CD14-positive monocyte (primary cell): ENCODE measurements at regions not wholly inside any gene's neighbourhood (a gene's known extent, or its start where the extent isn't known, plus 50 kb on each side); places are given as distances from the start of the nearest gene placed in this dataset.

Source experiments
- DNase-seq, 3 donors: peaks; one replicate each; pipeline ENCODE4 v3.0.0-alpha.2; 2011 to 2022
- H2AFZ ChIP-seq: 2 replicates; pipeline ENCODE4 v1.6.0; 2012; ENCODE audit warnings: mild to moderate bottlenecking, low read depth, low read length, inconsistent platforms; ENCODE audit not compliant: insufficient read depth, poor library complexity, severe bottlenecking
- H3K27ac ChIP-seq, 2 donors: 1 replicate in 1 of 2; 2 replicates in 1 of 2; pipeline ENCODE4 v1.5.1; 2012 to 2013; ENCODE audit warnings: low read length in 2 of 2, control low read depth in 1 of 2, inconsistent platforms in 1 of 2, low read depth in 1 of 2, mild to moderate bottlenecking in 1 of 2
- H3K27me3 ChIP-seq, 2 donors: one replicate each; pipeline versions ENCODE4 v1.6.0 to v1.6.1; 2011 to 2013; ENCODE audit warnings: low read length in 2 of 2; ENCODE audit not compliant: control insufficient read depth in 2 of 2, insufficient read depth in 2 of 2
- H3K36me3 ChIP-seq, 2 donors: replicated peaks in 1 of 2; 1 replicate in 1 of 2; 2 replicates in 1 of 2; pipeline versions ENCODE4 v1.5.1 to v1.6.1; 2012 to 2013; ENCODE audit warnings: low read length in 2 of 2, control low read depth in 1 of 2, inconsistent platforms in 1 of 2, mild to moderate bottlenecking in 1 of 2; ENCODE audit not compliant: insufficient read depth in 2 of 2, control insufficient read depth in 1 of 2
- H3K4me1 ChIP-seq, 2 donors: 1 replicate in 1 of 2; 2 replicates in 1 of 2; pipeline versions ENCODE4 v1.5.1 to v1.6.1; 2012 to 2013; ENCODE audit warnings: low read length in 2 of 2, control low read depth in 1 of 2, inconsistent platforms in 1 of 2, mild to moderate bottlenecking in 1 of 2, moderate library complexity in 1 of 2; ENCODE audit not compliant: insufficient read depth in 2 of 2, control insufficient read depth in 1 of 2
- H3K4me2 ChIP-seq: replicated peaks from 2 replicates; pipeline ENCODE3; 2012; ENCODE audit warnings: low read length, moderate library complexity, mild to moderate bottlenecking; ENCODE audit not compliant: poor library complexity, severe bottlenecking; ENCODE audit errors: extremely low read depth
- H3K4me3 ChIP-seq, 3 experiments: fragments of 200-600 bp in 1 of 3; sonication (generic) in 1 of 3; replicated peaks in 1 of 3; 1 replicate in 2 of 3; 2 replicates in 1 of 3; pipeline ENCODE4 v1.5.1; 2011 to 2013; ENCODE audit warnings: low read length in 3 of 3, mild to moderate bottlenecking in 3 of 3, control low read depth in 2 of 3, low read depth in 2 of 3, inconsistent platforms in 1 of 3, moderate library complexity in 1 of 3
- H3K79me2 ChIP-seq: 2 replicates; pipeline ENCODE4 v1.6.0; 2012; ENCODE audit warnings: mild to moderate bottlenecking, control low read depth, inconsistent platforms, low read length, moderate library complexity; ENCODE audit not compliant: insufficient read depth
- H3K9ac ChIP-seq: 2 replicates; pipeline ENCODE4 v1.6.0; 2017; ENCODE audit warnings: low read length, mild to moderate bottlenecking; ENCODE audit not compliant: insufficient read depth, poor library complexity, severe bottlenecking
- H3K9me3 ChIP-seq, 2 donors: replicated peaks in 1 of 2; 1 replicate in 1 of 2; 2 replicates in 1 of 2; pipeline versions ENCODE4 v1.5.1 to v1.6.1; 2012 to 2013; ENCODE audit warnings: low read length in 2 of 2, control low read depth in 1 of 2; ENCODE audit not compliant: control insufficient read depth in 1 of 2, insufficient read depth in 1 of 2
- H4K20me1 ChIP-seq: 2 replicates; pipeline ENCODE4 v1.6.0; 2012; ENCODE audit warnings: mild to moderate bottlenecking, low read length, control low read depth, moderate library complexity; ENCODE audit not compliant: insufficient read depth
- H3K27ac Mint-ChIP-seq, 7 donors: one replicate each; pipeline ENCODE4 v1.8.0; 2020; ENCODE audit warnings: mild to moderate bottlenecking in 7 of 7, mixed read lengths in 7 of 7, moderate library complexity in 6 of 7, inconsistent platforms in 2 of 7
- H3K27me3 Mint-ChIP-seq, 3 donors: one replicate each; pipeline ENCODE4 v1.8.0; 2021 to 2022; ENCODE audit warnings: low read depth in 3 of 3, mild to moderate bottlenecking in 3 of 3, mixed read lengths in 3 of 3, moderate library complexity in 3 of 3, inconsistent platforms in 1 of 3
- H3K36me3 Mint-ChIP-seq, 2 donors: one replicate each; pipeline ENCODE4 v1.8.0; 2020; ENCODE audit warnings: mixed read lengths in 2 of 2, inconsistent platforms in 1 of 2, mild to moderate bottlenecking in 1 of 2
- H3K4me1 Mint-ChIP-seq: one replicate; pipeline ENCODE4 v1.8.0; 2020; ENCODE audit warnings: mild to moderate bottlenecking, mixed read lengths
- H3K4me3 Mint-ChIP-seq, 2 donors: one replicate each; pipeline ENCODE4 v1.8.0; 2020; ENCODE audit warnings: mild to moderate bottlenecking in 2 of 2, mixed read lengths in 2 of 2, moderate library complexity in 1 of 2
- H3K9me3 Mint-ChIP-seq, 7 donors: one replicate each; pipeline ENCODE4 v1.8.0; 2020 to 2022; ENCODE audit warnings: mixed read lengths in 7 of 7, mild to moderate bottlenecking in 6 of 7, moderate library complexity in 6 of 7, inconsistent platforms in 2 of 7
- CTCF ChIP-seq: fragments of 200-600 bp; IDR thresholded peaks from one replicate; pipeline ENCODE4 v1.8.0; 2022; ENCODE audit warnings: antibody characterized with exemption, mild to moderate bottlenecking
- WGBS: methylation state at CpG from one replicate; pipeline ENCODE4 v1.1.5; 2013; ENCODE audit warnings: missing lambda C conversion rate; ENCODE audit not compliant: insufficient coverage; 5-methylcytosine and 5-hydroxymethylcytosine counted together
- intact Hi-C, 2 donors: fragments of 100-400 bp; cut with micrococcal nuclease; formaldehyde crosslinking; loops; one replicate each; pipeline versions ENCODE4 v1.15.0 to v1.15.1; 2023

GRCh38 chr10:121282797-121283515 lies 315.3 kb downstream of the FGFR2 start:
- WGBS: no CpG with 5 or more reads among the region's 11 CpGs
- H3K4me3 Mint-ChIP-seq: no peak overlapping the region
- no peaks in the 10 kb centered on the region for H3K79me2 ChIP-seq
- no peaks in the 10 kb centered on the region for H3K27me3 ChIP-seq
- H3K27ac ChIP-seq: no peak overlapping the region
- no peak overlapping the region for H3K4me2 ChIP-seq
- no peak overlapping the region for H2AFZ ChIP-seq
- no peak for TF ChIP-seq CTCF
- no peak overlapping the region for H3K9ac ChIP-seq
- no peak for DNase-seq
- no peaks in the 10 kb centered on the region for H3K9me3 ChIP-seq
- no peak overlapping the region for H3K4me3 ChIP-seq
- no peaks in the 10 kb centered on the region for H3K36me3 Mint-ChIP-seq
- no peaks in the 10 kb centered on the region for H3K27me3 Mint-ChIP-seq
- intact Hi-C loops: no loop called here
- no peaks in the 10 kb centered on the region for H3K36me3 ChIP-seq
- no peaks in the 10 kb centered on the region for H3K4me1 ChIP-seq
- H3K4me1 Mint-ChIP-seq: no peaks in the 10 kb centered on the region
- H3K27ac Mint-ChIP-seq: no peak overlapping the region
- H3K9me3 Mint-ChIP-seq: peaks cover 0 to 6% (median 3%) of the 10 kb centered on the region in 7 donors
- H4K20me1 ChIP-seq: no peaks in the 10 kb centered on the region

GRCh38 chr10:121284936-121285335 lies 313.3 kb downstream of the FGFR2 start:
- H3K27me3 ChIP-seq: no peaks in the 10 kb centered on the region
- no peaks in the 10 kb centered on the region for H3K36me3 ChIP-seq
- no peaks in the 10 kb centered on the region for H3K9me3 ChIP-seq
- H4K20me1 ChIP-seq: no peaks in the 10 kb centered on the region
- H3K27me3 Mint-ChIP-seq: peaks cover 0 to 4% (median 0%) of the 10 kb centered on the region in 3 donors
- WGBS: 61% methylated on average over 2 of the region's 4 CpGs
- H3K27ac Mint-ChIP-seq: no peak overlapping the region
- no peaks in the 10 kb centered on the region for H3K4me1 ChIP-seq
- H2AFZ ChIP-seq: no peak overlapping the region
- no peak overlapping the region for H3K4me3 ChIP-seq
- no peak for DNase-seq
- intact Hi-C loops: no loop called here
- H3K36me3 Mint-ChIP-seq: no peaks in the 10 kb centered on the region
- no peak overlapping the region for H3K27ac ChIP-seq
- H3K4me2 ChIP-seq: no peak overlapping the region
- no peak overlapping the region for H3K9ac ChIP-seq
- no peaks in the 10 kb centered on the region for H3K4me1 Mint-ChIP-seq
- no peaks in the 10 kb centered on the region for H3K79me2 ChIP-seq
- H3K4me3 Mint-ChIP-seq: no peak overlapping the region
- peaks cover 0 to 4% (median 0%) of the 10 kb centered on the region in 7 donors for H3K9me3 Mint-ChIP-seq
- no peak for TF ChIP-seq CTCF
